HG03097 (cell line): ENCODE measurements at regions not wholly inside any gene's neighbourhood (a gene's known extent, or its start where the extent isn't known, plus 50 kb on each side); places are given as distances from the start of the nearest gene placed in this dataset.

Experiments
- ATAC-seq: cut with Tn5 transposase; IDR thresholded peaks from one replicate; pipeline ENCODE4 v1.9.1; 2021; ENCODE audit not compliant: unreplicated experiment, low FRiP score

GRCh38 chr15:62753518-62754221 is 288.9 kb upstream of the TPM1 start:
- no peak for ATAC-seq

GRCh38 chr15:62756326-62756994 is 286.1 kb upstream of the TPM1 start:
- ATAC-seq: no peak

DNA sequence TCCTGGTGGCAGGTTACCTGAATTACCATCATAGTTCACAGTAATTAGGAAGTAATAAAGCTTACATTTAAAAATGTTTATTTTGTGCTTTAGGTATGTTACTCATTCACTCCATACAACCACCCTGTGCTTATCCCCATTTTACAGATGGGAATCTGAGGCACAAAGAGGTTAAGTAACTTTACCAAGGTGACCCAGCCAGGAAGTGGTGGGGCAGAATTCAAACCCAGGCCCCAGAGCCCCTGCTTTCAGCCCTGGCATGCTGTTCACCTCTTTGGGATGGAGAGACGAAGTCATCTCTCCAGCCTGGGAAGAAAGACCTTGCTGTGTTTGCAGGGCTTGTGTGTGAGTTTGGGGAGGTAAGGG is 285.6 kb upstream of the TPM1 start:
- no peak for ATAC-seq

- no peak for ATAC-seq
Measured at GRCh38 chr15:62757535-62757934, 285.0 kb upstream of the TPM1 start.

DNA sequence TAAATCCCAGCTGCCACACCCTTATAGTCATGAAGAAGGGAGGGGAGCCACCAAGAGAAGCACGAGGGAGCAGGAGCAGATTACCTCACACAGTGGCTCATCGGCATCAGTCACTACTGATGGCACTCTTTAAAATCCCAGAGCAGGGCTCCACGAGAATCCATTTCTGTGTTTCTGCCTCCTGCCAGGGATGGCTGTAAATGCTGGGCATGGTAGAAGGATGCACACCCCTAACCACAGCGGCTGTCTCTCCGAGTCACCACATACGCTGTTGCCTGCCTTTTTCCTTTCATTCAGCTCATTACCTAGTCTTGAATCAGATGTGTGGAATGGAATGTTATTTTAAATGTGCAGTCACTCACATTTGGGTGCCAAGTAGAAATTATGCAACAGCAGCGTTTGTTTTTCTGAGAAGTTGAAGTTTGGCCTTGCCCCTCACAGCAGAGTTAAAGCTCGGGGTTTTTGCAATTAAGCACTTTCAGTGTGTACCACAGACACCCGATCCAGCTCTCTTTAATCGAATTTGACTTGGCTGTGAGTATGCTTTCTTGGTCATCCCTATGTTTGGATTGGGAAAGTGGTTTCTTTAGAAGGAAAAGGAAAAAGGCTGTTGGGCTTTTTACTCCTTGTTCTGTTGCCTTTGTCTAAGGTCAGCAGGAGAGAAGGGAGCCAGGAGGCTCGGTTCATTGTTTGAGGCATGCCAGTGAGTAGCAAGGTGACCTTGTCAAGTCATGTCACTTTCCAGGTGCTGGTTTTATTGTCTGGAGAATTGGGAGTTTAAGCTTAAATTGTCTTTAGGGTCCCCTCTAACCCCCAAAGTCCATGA is 284.2 kb upstream of the TPM1 start:
- ATAC-seq: no peak

DNA sequence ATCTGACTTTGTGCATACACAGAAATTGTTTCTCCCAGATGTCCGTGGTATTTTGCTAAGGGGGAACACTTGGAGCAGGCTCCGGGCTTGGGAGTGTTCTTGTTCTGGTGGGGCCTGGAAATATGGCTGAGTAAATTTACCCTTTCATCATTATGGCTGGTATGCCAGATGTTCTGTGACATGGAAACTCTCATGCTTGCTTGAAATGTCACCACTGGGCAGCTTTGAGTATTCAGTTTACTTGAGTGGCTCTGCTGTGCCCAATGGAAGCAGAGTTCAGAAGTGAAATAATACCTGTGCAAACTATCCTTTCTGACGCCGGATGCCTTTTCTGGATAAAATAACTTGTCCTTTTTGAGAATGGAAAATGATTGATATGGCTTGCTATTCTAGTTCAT is 283.6 kb upstream of the TPM1 start:
- ATAC-seq: no peak

GRCh38 chr15:62760538-62760937 is 282.0 kb upstream of the TPM1 start:
- ATAC-seq: no peak

GRCh38 chr15:62765916-62766315 is 276.6 kb upstream of the TPM1 start:
- no peak for ATAC-seq

DNA sequence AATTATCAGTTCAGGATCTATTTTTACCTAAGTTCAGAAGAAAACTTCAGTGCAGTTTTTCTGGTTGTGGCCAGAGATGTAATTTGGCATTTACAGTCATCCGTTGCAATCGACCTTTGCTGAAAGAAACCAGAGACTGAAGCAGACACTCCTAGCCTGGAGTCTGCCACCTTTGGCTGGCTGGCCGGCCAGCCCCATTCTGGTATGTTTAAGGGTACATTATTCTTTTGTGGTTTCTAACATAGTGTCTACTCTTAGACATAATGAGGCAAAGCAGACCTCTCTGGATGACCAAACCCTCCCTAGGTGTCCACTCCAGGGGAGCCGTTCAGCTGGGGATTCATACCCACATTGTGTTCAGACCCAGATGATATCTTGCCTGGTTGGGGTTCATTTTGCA is 275.9 kb upstream of the TPM1 start:
- no peak for ATAC-seq

DNA sequence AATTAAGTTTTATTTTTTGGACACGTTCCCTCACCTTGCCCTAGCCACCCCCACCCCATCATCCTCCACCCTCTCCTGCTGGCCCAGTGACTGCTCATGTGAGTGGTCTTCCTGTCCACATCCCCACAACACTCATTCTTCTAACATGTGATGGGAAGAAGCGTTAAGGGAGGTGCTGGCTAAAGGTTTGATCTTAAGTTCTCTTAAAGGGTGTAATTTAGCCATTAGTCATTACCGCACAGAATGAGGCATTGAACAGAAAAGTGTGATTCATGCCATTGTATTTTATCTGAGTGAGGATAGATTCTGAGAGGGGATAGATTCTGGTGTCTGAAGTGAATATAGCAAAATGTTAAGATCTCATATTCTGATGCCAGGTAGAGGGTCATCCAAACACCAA is 272.9 kb upstream of the TPM1 start:
- ATAC-seq: no peak

DNA sequence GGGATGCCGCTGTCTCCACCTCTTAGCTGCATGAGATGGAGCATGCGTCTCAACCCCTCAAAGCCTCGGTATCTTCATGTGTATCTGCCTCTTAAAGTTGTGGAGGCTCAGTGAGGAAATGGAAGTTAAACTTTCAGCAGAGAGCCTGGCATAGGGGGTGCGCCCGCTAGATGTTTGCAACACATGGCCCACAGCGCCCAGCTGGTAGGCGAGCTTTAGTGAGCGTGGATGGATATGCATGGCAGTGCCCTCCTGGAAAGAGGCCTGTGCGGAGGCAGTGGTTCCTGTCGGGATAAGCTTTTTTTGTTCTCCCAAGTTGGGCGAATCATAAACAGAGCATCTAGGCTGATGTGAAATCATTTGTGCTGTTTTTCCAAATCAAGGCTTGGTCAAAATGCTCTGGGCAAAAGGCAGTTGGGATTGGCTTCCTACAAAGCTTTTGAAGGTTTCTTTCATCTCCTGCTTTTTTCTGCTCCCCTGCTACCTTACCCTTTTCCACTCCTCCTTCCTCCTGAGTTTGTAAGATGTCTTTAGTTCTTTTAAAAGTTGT is 272.4 kb upstream of the TPM1 start:
- ATAC-seq: no peak

GRCh38 chr15:62770752-62771151 is 271.8 kb upstream of the TPM1 start:
- ATAC-seq: no peak

DNA sequence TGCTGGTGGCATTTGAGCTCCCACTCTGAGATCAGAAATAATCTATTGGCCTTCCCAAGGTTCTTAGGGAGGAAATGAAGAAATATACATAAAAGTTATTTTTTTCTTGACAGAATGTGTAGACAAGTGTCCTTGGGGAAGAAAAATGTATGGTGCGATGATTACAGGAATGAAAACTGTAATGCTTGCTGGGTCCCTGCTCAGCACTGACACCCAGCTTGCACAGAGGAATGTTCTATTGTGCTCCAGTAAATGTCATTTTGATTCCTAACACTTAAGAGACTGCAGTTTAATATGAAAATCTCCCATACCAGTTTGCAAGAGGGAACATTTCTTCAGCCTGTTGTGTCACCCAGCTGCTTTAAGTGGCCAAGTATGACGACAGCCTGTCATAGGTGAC is 271.3 kb upstream of the TPM1 start:
- ATAC-seq: no peak

DNA sequence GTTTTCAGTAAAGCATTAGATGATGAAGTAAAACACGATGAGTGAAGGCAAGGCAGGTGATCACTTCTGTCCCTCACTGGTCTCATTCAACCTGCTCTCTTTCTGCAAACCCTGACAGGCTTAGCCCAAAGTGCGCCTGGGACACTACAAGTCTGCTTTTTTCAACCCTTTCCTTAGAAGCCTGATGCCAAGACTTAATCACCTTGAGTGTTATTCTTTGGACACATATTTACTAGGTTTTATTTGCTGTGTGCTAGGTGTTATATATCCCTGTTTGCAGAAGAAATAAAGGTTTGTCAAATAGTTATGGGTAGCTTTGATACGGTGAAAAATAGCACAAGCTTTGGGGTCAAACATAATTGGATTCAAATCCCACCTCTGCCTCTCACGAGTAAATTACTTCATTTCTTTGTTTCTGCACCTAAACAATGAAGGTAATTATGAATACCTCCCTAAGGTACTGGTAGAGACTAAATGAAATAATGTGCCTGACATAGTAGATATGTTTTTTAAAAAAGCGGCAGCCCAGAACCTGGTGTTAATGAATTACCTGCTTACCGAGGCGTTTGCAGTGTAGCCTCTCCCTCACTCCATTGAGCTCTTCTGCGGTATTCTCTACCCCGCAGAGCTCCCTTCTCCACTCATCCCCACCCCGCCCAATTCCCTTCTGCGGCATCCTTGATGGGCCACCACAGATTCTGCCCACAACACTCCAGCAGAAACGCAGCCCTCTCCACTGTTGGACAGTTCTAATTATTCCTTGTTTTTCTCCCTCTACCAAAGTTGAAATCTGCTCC is 269.0 kb upstream of the TPM1 start:
- ATAC-seq: no peak

GRCh38 chr15:62775932-62776331 is 266.6 kb upstream of the TPM1 start:
- ATAC-seq: no peak

- no peak for ATAC-seq
Measured at GRCh38 chr15:62777671-62778070, 264.9 kb upstream of the TPM1 start.

DNA sequence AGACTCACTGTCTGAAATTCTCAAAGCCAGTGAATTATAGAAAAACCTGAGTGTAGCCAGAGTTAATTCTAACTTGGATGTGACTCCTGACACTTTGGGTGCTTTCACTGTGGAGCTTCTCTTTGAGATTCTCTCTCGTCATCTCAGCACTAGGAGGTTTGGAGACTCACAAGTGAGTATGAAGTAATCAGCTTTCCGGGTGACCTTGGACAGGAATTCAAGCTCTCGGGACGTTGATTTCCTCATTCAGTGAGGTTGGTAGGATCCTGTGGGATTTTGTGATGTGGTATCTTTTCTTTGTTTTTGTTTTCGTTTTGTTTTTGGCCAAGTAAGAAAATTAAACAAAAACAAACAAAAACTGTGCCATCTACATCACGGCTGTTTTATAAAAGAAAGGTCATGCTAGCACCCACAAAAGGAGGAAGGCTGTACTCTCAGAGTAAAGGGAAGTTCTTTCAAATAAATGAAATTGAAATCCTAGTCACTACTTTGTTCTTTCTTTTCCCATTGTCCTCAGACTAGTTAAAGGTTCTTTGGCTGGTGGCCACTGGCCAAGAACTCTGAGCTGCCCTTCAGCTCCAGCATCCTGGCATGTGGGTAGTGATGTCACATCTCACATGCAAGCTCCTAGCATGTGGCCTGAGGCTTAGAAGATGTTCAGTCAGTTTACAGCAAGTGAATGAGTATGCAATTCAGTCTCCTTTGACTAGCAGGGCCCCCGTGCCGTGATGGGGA is 263.3 kb upstream of the TPM1 start:
- ATAC-seq: no peak

DNA sequence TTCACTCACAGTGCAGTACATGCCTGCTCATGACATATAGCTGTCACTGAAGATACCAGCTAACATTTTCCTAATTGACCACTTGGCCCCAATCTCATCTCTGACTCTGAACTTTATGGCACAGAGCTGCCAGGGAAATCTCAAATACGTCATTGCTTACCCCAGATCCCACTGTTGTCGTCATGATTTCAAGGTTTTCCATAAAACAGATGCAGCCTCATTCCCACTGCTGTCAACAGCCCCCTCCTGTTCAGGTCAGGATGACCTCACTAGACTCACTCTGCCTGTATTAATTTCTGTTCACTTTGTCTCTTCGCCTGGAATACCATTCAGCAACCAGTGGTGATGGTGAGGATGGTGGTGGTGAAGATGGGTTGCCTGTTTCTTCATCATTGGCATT is 262.6 kb upstream of the TPM1 start:
- ATAC-seq: no peak

- ATAC-seq: no peak
Measured at GRCh38 chr15:62781081-62781497, 261.5 kb upstream of the TPM1 start.
